Iris pigment epithelial cell (primary cell): ENCODE measurements at regions not wholly inside any gene's neighbourhood (a gene's known extent, or its start where the extent isn't known, plus 50 kb on each side); places are given as distances from the start of the nearest gene placed in this dataset.

Experiments used
- DNase-seq: peaks from one replicate; pipeline ENCODE4 v3.0.0-alpha.2; 2011; ENCODE audit warnings: low read depth

- no peak for DNase-seq
These were observed 549.6 kb upstream of the CELF4 start for GRCh38 chr18:38115201-38115600.

GRCh38 chr18:38087538-38087937 lies 521.9 kb upstream of the CELF4 start:
- no peak for DNase-seq

GRCh38 chr18:38081516-38081915 lies 515.9 kb upstream of the CELF4 start:
- no peak for DNase-seq

- no peak for DNase-seq
These were observed 511.6 kb upstream of the CELF4 start for GRCh38 chr18:38077229-38077628.

GRCh38 chr18:38076346-38077070 lies 510.9 kb upstream of the CELF4 start:
- no peak for DNase-seq

GRCh38 chr18:38074298-38074876 lies 508.8 kb upstream of the CELF4 start:
- DNase-seq = no peak

- DNase-seq = no peak
These were observed 502.2 kb upstream of the CELF4 start for GRCh38 chr18:38067821-38068220.

- DNase-seq = no peak
These were observed 501.5 kb upstream of the CELF4 start for GRCh38 chr18:38067086-38067485.

GRCh38 chr18:38052879-38053590 lies 487.4 kb upstream of the CELF4 start:
- no peak for DNase-seq

GRCh38 chr18:38047820-38048219 lies 482.2 kb upstream of the CELF4 start:
- no peak for DNase-seq

GRCh38 chr18:38046651-38047050 lies 481.1 kb upstream of the CELF4 start:
- DNase-seq = no peak

GRCh38 chr18:38045845-38046244 lies 480.2 kb upstream of the CELF4 start:
- no peak for DNase-seq

GRCh38 chr18:38042211-38042890 lies 476.8 kb upstream of the CELF4 start:
- DNase-seq = no peak

GRCh38 chr18:38038242-38038641 lies 472.6 kb upstream of the CELF4 start:
- DNase-seq = no peak

GRCh38 chr18:38035193-38035592 lies 469.6 kb upstream of the CELF4 start:
- no peak for DNase-seq

GRCh38 chr18:38033282-38033681 lies 467.7 kb upstream of the CELF4 start:
- peak; percentile 4 for DNase-seq

GRCh38 chr18:38032516-38032915 lies 466.9 kb upstream of the CELF4 start:
- no peak for DNase-seq

GRCh38 chr18:38028946-38029345 lies 463.3 kb upstream of the CELF4 start:
- DNase-seq = no peak

- DNase-seq = peak; percentile 47
These were observed 459.9 kb upstream of the CELF4 start for GRCh38 chr18:38025433-38026038.

GRCh38 chr18:38023871-38024270 lies 458.3 kb upstream of the CELF4 start:
- DNase-seq = no peak

- DNase-seq = no peak
These were observed 456.6 kb upstream of the CELF4 start for GRCh38 chr18:38022234-38022633.

GRCh38 chr18:38019292-38019691 lies 453.7 kb upstream of the CELF4 start:
- no peak for DNase-seq
